ENCODE measurements at regions not wholly inside any gene's neighbourhood (a gene's known extent, or its start where the extent isn't known, plus 50 kb on each side); places are given as distances from the start of the nearest gene placed in this dataset.
A peak's percentile ranks its signal among the peaks of the same experiment; 100 is the strongest.

DNA sequence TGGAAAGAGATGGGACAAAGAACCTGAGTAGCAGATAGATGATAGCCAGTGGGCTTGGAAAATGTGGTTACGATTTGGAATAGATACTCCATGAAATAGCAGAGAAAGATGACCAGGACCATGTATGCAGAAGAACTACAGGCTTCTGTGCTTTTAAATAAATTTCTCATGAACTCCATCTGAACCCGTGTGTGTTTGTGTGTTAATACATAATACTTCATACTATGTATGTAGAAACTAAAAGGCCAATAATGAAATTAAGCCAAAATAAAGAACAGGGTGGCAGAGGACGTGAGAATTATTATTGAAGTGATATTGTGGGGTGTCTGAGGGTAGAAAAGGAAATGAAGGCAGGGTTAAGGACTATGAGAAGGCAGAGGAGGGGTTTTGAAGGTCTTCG lies 385.1 kb upstream of the RPS23 start:
- Histone ChIP-seq H3K4me3 (ENCODE audit: low read depth, low read length) (no peak overlapping the region), H3K27ac (no peak overlapping the region), H3K27me3 (replicated peaks) (no peaks in the 10 kb centered on the region), H3K36me3 (replicated peaks) (no peaks in the 10 kb centered on the region)
- TF ChIP-seq, protein P1, sequence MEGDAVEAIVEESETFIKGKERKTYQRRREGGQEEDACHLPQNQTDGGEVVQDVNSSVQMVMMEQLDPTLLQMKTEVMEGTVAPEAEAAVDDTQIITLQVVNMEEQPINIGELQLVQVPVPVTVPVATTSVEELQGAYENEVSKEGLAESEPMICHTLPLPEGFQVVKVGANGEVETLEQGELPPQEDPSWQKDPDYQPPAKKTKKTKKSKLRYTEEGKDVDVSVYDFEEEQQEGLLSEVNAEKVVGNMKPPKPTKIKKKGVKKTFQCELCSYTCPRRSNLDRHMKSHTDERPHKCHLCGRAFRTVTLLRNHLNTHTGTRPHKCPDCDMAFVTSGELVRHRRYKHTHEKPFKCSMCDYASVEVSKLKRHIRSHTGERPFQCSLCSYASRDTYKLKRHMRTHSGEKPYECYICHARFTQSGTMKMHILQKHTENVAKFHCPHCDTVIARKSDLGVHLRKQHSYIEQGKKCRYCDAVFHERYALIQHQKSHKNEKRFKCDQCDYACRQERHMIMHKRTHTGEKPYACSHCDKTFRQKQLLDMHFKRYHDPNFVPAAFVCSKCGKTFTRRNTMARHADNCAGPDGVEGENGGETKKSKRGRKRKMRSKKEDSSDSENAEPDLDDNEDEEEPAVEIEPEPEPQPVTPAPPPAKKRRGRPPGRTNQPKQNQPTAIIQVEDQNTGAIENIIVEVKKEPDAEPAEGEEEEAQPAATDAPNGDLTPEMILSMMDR (IDR thresholded peaks at IDR 0.05; ENCODE audit: low read depth, low read length, missing control alignments) = no peak
- no peak for DNase-seq
- in situ Hi-C loops (cut with HindIII; ENCODE audit: low pct_ligation_motif_present, low sequenced_read_pairs) = no loop called here

DNA sequence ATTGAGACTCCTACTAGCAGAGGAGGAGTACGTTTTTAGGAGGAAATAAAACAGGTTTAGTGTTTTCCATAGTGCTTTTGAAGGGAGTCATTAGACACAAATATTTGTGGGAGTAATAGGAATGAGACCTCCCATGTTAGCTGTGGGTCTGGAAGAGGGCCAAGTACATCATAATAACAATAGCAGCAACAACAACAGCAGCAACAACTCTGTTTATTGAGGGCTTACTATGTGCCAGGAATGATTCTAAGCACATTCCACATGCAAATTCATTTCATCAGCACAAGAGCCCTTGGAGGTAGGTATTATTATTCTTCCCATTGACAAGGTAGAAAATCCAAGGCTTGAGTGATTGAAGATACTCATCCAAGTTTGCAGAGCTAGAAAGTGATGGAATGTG lies 384.2 kb upstream of the RPS23 start:
- in situ Hi-C loops (cut with HindIII; ENCODE audit: low pct_ligation_motif_present, low sequenced_read_pairs) = no loop called here
- peak; percentile 9 for DNase-seq
- no peaks in the 10 kb centered on the region for H3K27me3 ChIP-seq (replicated peaks)
- no peak overlapping the region for H3K4me3 ChIP-seq (ENCODE audit: low read depth, low read length)
- TF ChIP-seq, protein P1 (IDR thresholded peaks at IDR 0.05; ENCODE audit: low read depth, low read length, missing control alignments) = no peak
- no peaks in the 10 kb centered on the region for H3K36me3 ChIP-seq (replicated peaks)
- no peak overlapping the region for H3K27ac ChIP-seq

DNA sequence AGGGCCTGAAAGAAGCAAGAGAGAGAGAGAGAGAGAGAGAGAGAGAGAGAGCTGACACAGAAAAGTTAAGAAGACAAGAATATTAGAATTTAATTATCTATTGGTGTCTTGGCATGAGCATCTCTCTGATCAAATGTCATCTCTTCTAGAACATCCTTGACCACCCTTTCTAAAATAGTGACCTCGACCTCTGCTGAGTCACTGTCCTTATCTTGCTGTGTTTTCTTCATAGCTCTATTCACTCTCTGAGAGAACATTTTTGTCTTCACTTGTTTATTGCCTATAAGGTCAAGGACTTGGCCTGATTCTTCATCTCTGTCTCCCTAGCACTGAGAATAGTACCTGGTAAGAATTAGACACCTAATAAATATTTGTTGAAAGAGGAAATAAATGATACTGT lies 383.8 kb upstream of the RPS23 start:
- no peaks in the 10 kb centered on the region for H3K27me3 ChIP-seq (replicated peaks)
- H3K27ac ChIP-seq = no peak overlapping the region
- in situ Hi-C loops (cut with HindIII; ENCODE audit: low pct_ligation_motif_present, low sequenced_read_pairs) = no loop called here
- H3K36me3 ChIP-seq (replicated peaks) = no peaks in the 10 kb centered on the region
- no peak overlapping the region for H3K4me3 ChIP-seq (ENCODE audit: low read depth, low read length)
- DNase-seq = no peak
- TF ChIP-seq, protein P1 (IDR thresholded peaks at IDR 0.05; ENCODE audit: low read depth, low read length, missing control alignments) = no peak

DNA sequence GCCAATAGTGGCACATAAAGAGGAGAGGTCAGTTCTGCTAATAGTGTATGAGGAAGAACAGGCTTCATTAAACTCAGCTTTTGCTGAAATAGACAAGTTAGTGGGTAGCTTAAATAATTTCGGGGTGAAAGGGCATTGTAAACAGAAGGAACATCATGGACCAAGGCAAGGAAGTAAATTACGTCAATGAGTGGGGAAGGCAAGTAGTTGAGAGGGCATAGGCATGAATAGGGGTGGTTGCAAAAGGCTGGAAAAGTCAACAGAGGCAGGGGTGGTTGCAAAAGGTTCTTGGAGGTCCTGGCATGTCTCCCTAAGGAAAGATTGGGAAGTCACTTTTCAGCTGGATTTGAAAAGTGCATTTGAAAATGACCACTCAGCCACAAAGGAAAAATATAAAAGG lies 383.3 kb upstream of the RPS23 start:
- Histone ChIP-seq H3K27me3 (replicated peaks) (no peaks in the 10 kb centered on the region), H3K27ac (no peak overlapping the region), H3K36me3 (replicated peaks) (no peaks in the 10 kb centered on the region), H3K4me3 (ENCODE audit: low read depth, low read length) (no peak overlapping the region)
- DNase-seq = no peak
- TF ChIP-seq, protein P1 (IDR thresholded peaks at IDR 0.05; ENCODE audit: low read depth, low read length, missing control alignments) = no peak
- in situ Hi-C loops (cut with HindIII; ENCODE audit: low pct_ligation_motif_present, low sequenced_read_pairs) = no loop called here

DNA sequence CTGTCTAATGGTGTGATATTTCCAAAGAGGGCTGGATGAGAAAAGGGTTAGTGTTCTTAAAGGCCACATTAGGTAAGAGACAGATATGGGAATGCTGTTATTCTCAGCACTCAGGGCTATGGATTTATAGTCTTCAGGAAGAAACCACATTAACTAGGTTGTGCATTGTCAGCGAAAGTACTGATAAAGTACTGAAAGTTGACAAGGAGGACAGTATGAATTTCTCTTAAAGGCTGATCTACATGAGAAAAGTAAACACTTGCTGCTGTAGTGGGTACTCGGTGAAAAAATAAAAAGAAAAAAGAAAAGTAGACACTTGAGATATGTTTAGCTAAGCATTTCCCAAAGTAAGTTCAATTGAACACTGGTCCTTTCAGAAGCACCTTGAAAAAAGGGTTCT lies 381.0 kb upstream of the RPS23 start:
- in situ Hi-C loops (cut with HindIII; ENCODE audit: low pct_ligation_motif_present, low sequenced_read_pairs) = no loop called here
- no peaks in the 10 kb centered on the region for H3K36me3 ChIP-seq (replicated peaks)
- no peak for DNase-seq
- TF ChIP-seq, protein P1 (IDR thresholded peaks at IDR 0.05; ENCODE audit: low read depth, low read length, missing control alignments) = no peak
- no peak overlapping the region for H3K27ac ChIP-seq
- no peaks in the 10 kb centered on the region for H3K27me3 ChIP-seq (replicated peaks)
- H3K4me3 ChIP-seq (ENCODE audit: low read depth, low read length) = no peak overlapping the region

DNA sequence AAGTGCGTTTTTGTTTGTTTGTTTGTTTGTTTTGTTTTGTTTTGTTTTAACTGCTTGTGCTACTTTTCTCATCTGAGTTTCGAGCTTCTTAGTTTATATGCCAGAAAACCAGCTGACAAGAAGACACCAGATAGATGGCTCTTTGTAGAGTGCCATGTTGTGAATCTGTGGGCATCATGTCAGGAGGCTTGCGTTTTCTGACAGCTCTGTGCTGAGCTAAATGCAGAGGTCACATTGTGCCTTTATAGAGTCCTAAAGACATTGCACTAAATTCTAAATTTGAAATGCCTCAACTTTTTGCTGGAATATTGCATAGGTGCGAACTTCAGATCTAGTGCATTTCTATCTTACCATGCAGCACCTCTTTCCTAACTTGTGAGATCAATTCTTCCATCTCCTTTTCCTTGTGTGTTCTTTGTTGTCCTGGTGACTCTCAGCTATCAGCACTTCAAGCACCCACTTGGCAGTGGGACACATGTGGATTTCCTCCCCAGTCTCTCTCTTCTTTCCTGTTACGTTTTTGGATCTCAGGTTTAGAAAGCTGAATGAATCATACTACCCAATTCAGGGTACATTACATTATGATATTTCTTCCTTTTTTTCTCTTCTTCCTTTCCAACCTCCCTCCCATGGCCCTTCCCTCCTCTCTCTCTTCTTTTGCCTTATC lies 379.0 kb upstream of the RPS23 start:
- no peak overlapping the region for H3K4me3 ChIP-seq (ENCODE audit: low read depth, low read length)
- no peak overlapping the region for H3K27ac ChIP-seq
- DNase-seq = no peak
- in situ Hi-C loops (cut with HindIII; ENCODE audit: low pct_ligation_motif_present, low sequenced_read_pairs) = no loop called here
- H3K27me3 ChIP-seq (replicated peaks) = no peaks in the 10 kb centered on the region
- no peaks in the 10 kb centered on the region for H3K36me3 ChIP-seq (replicated peaks)
- TF ChIP-seq, protein P1 (IDR thresholded peaks at IDR 0.05; ENCODE audit: low read depth, low read length, missing control alignments) = no peak
